CD4-positive, alpha-beta T cell treated with Interleukin-12 subunit alpha and Interleukin-12 subunit beta, for 1 hour (primary cell): ENCODE measurements at regions not wholly inside any gene's neighbourhood (a gene's known extent, or its start where the extent isn't known, plus 50 kb on each side); places are given as distances from the start of the nearest gene placed in this dataset.

Experiments used
- DNase-seq: peaks from one replicate; pipeline ENCODE4 v3.0.0-alpha.2; 2020

GRCh38 chr22:27526901-27527300, 274.7 kb downstream of the MN1 start:
- DNase-seq: no peak

- no peak for DNase-seq
Measured at GRCh38 chr22:27531782-27532530, 269.6 kb downstream of the MN1 start.

- DNase-seq: no peak
Measured at GRCh38 chr22:27533105-27533745, 268.3 kb downstream of the MN1 start.

- DNase-seq: no peak
Measured at GRCh38 chr22:27534720-27535125, 266.8 kb downstream of the MN1 start.

GRCh38 chr22:27535452-27535851, 266.1 kb downstream of the MN1 start:
- no peak for DNase-seq

GRCh38 chr22:27537501-27537900, 264.1 kb downstream of the MN1 start:
- DNase-seq: no peak

- no peak for DNase-seq
Measured at GRCh38 chr22:27538666-27539065, 262.9 kb downstream of the MN1 start.

GRCh38 chr22:27540247-27540646, 261.3 kb downstream of the MN1 start:
- no peak for DNase-seq

GRCh38 chr22:27540656-27541396, 260.7 kb downstream of the MN1 start:
- DNase-seq: no peak

- DNase-seq: no peak
Measured at GRCh38 chr22:27541836-27542235, 259.7 kb downstream of the MN1 start.

GRCh38 chr22:27542602-27543001, 259.0 kb downstream of the MN1 start:
- DNase-seq: no peak

GRCh38 chr22:27543460-27543859, 258.1 kb downstream of the MN1 start:
- no peak for DNase-seq

GRCh38 chr22:27545085-27545484, 256.5 kb downstream of the MN1 start:
- DNase-seq: no peak

GRCh38 chr22:27546157-27546935, 255.2 kb downstream of the MN1 start:
- DNase-seq: no peak

- DNase-seq: no peak
Measured at GRCh38 chr22:27551402-27551801, 250.2 kb downstream of the MN1 start.

GRCh38 chr22:27552176-27552575, 249.4 kb downstream of the MN1 start:
- DNase-seq: no peak

- no peak for DNase-seq
Measured at GRCh38 chr22:27552863-27553262, 248.7 kb downstream of the MN1 start.

- DNase-seq: no peak
Measured at GRCh38 chr22:27554106-27554811, 247.3 kb downstream of the MN1 start.

GRCh38 chr22:27554841-27555456, 246.6 kb downstream of the MN1 start:
- DNase-seq: no peak

- no peak for DNase-seq
Measured at GRCh38 chr22:27556371-27556770, 245.2 kb downstream of the MN1 start.

- DNase-seq: no peak
Measured at GRCh38 chr22:27557286-27558008, 244.1 kb downstream of the MN1 start.
